ENCODE measurements at regions not wholly inside any gene's neighbourhood (a gene's known extent, or its start where the extent isn't known, plus 50 kb on each side); places are given as distances from the start of the nearest gene placed in this dataset.

DNA sequence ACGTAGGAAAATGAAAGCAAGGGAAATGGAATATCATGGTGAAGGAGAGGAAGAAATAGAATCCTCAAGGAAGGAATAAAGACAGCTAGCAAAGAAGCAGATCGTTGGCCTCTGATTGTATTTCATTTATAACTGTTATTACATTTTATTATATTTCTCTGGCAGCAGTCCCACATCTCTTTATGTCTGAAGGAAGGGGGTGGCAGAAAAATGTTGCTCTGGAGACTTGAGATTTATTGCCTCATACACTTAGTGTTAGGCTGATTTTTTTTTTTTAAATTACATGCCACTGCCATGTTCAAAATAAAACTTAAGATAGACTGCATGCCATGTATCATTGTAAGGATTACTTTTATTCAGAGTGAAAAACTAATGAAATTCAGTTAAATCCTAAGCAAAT is 971.7 kb upstream of the CHORDC1 start:
- TF ChIP-seq POLR2A (IDR thresholded peaks at IDR 0.05; ENCODE audit: low read depth) (no peak), CTCF (IDR thresholded peaks at IDR 0.05) (no peak)
